ENCODE measurements at regions not wholly inside any gene's neighbourhood (a gene's known extent, or its start where the extent isn't known, plus 50 kb on each side); places are given as distances from the start of the nearest gene placed in this dataset.

- H3K27me3 ChIP-seq = no peaks in the 10 kb centered on the region
- TF ChIP-seq CTCF (IDR thresholded peaks at IDR 0.05) = no peak
- no peaks in the 10 kb centered on the region for H3K4me1 ChIP-seq
- no peaks in the 10 kb centered on the region for H3K9me3 ChIP-seq
- H3K9ac ChIP-seq (ENCODE audit: low read depth in 2 of 2, low read length in 2 of 2) = peak overlapping the region in 1 of 2 donors; percentile 40
- peak overlapping the region; percentile 36 for H3K27ac ChIP-seq
- DNase-seq = no peak
- H3K4me3 ChIP-seq = no peak overlapping the region
- intact Hi-C loops (cut with DNase I) = no loop called here
- H3K36me3 ChIP-seq = no peaks in the 10 kb centered on the region
These were observed 53.6 kb upstream of the CAB39 start for GRCh38 chr2:230658877-230659652.

GRCh38 chr2:230660294-230661060, 52.2 kb upstream of the CAB39 start:
- Histone ChIP-seq H3K9ac (ENCODE audit: low read depth in 2 of 2, low read length in 2 of 2) (no peak overlapping the region), H3K9me3 (no peaks in the 10 kb centered on the region), H3K27me3 (no peaks in the 10 kb centered on the region), H3K4me1 (no peaks in the 10 kb centered on the region), H3K4me3 (no peak overlapping the region), H3K36me3 (no peaks in the 10 kb centered on the region), H3K27ac (peak overlapping the region; percentile 36)
- TF ChIP-seq CTCF (IDR thresholded peaks at IDR 0.05) = no peak
- DNase-seq = peak; percentile 53
- intact Hi-C loops (cut with DNase I) = no loop called here

GRCh38 chr2:230661072-230661957, 51.3 kb upstream of the CAB39 start:
- Histone ChIP-seq H3K4me3 (no peak overlapping the region), H3K36me3 (no peaks in the 10 kb centered on the region), H3K4me1 (no peaks in the 10 kb centered on the region), H3K9me3 (no peaks in the 10 kb centered on the region), H3K27ac (peak overlapping the region; percentile 16), H3K27me3 (no peaks in the 10 kb centered on the region), H3K9ac (ENCODE audit: low read depth in 2 of 2, low read length in 2 of 2) (no peak overlapping the region)
- TF ChIP-seq CTCF (IDR thresholded peaks at IDR 0.05) = no peak
- DNase-seq = no peak
- intact Hi-C loops (cut with DNase I) = no loop called here
